CD14-positive monocyte (primary cell): ENCODE measurements at regions not wholly inside any gene's neighbourhood (a gene's known extent, or its start where the extent isn't known, plus 50 kb on each side); places are given as distances from the start of the nearest gene placed in this dataset.

Source experiments
- DNase-seq, 3 donors: peaks; one replicate each; pipeline ENCODE4 v3.0.0-alpha.2; 2011 to 2022
- H2AFZ ChIP-seq: 2 replicates; pipeline ENCODE4 v1.6.0; 2012; ENCODE audit warnings: mild to moderate bottlenecking, low read depth, low read length, inconsistent platforms; ENCODE audit not compliant: insufficient read depth, poor library complexity, severe bottlenecking
- H3K27ac ChIP-seq, 2 donors: 1 replicate in 1 of 2; 2 replicates in 1 of 2; pipeline ENCODE4 v1.5.1; 2012 to 2013; ENCODE audit warnings: low read length in 2 of 2, control low read depth in 1 of 2, inconsistent platforms in 1 of 2, low read depth in 1 of 2, mild to moderate bottlenecking in 1 of 2
- H3K27me3 ChIP-seq, 2 donors: one replicate each; pipeline versions ENCODE4 v1.6.0 to v1.6.1; 2011 to 2013; ENCODE audit warnings: low read length in 2 of 2; ENCODE audit not compliant: control insufficient read depth in 2 of 2, insufficient read depth in 2 of 2
- H3K36me3 ChIP-seq, 2 donors: replicated peaks in 1 of 2; 1 replicate in 1 of 2; 2 replicates in 1 of 2; pipeline versions ENCODE4 v1.5.1 to v1.6.1; 2012 to 2013; ENCODE audit warnings: low read length in 2 of 2, control low read depth in 1 of 2, inconsistent platforms in 1 of 2, mild to moderate bottlenecking in 1 of 2; ENCODE audit not compliant: insufficient read depth in 2 of 2, control insufficient read depth in 1 of 2
- H3K4me1 ChIP-seq, 2 donors: 1 replicate in 1 of 2; 2 replicates in 1 of 2; pipeline versions ENCODE4 v1.5.1 to v1.6.1; 2012 to 2013; ENCODE audit warnings: low read length in 2 of 2, control low read depth in 1 of 2, inconsistent platforms in 1 of 2, mild to moderate bottlenecking in 1 of 2, moderate library complexity in 1 of 2; ENCODE audit not compliant: insufficient read depth in 2 of 2, control insufficient read depth in 1 of 2
- H3K4me2 ChIP-seq: replicated peaks from 2 replicates; pipeline ENCODE3; 2012; ENCODE audit warnings: low read length, moderate library complexity, mild to moderate bottlenecking; ENCODE audit not compliant: poor library complexity, severe bottlenecking; ENCODE audit errors: extremely low read depth
- H3K4me3 ChIP-seq, 3 experiments: fragments of 200-600 bp in 1 of 3; sonication (generic) in 1 of 3; replicated peaks in 1 of 3; 1 replicate in 2 of 3; 2 replicates in 1 of 3; pipeline ENCODE4 v1.5.1; 2011 to 2013; ENCODE audit warnings: low read length in 3 of 3, mild to moderate bottlenecking in 3 of 3, control low read depth in 2 of 3, low read depth in 2 of 3, inconsistent platforms in 1 of 3, moderate library complexity in 1 of 3
- H3K79me2 ChIP-seq: 2 replicates; pipeline ENCODE4 v1.6.0; 2012; ENCODE audit warnings: mild to moderate bottlenecking, control low read depth, inconsistent platforms, low read length, moderate library complexity; ENCODE audit not compliant: insufficient read depth
- H3K9ac ChIP-seq: 2 replicates; pipeline ENCODE4 v1.6.0; 2017; ENCODE audit warnings: low read length, mild to moderate bottlenecking; ENCODE audit not compliant: insufficient read depth, poor library complexity, severe bottlenecking
- H3K9me3 ChIP-seq, 2 donors: replicated peaks in 1 of 2; 1 replicate in 1 of 2; 2 replicates in 1 of 2; pipeline versions ENCODE4 v1.5.1 to v1.6.1; 2012 to 2013; ENCODE audit warnings: low read length in 2 of 2, control low read depth in 1 of 2; ENCODE audit not compliant: control insufficient read depth in 1 of 2, insufficient read depth in 1 of 2
- H4K20me1 ChIP-seq: 2 replicates; pipeline ENCODE4 v1.6.0; 2012; ENCODE audit warnings: mild to moderate bottlenecking, low read length, control low read depth, moderate library complexity; ENCODE audit not compliant: insufficient read depth
- H3K27ac Mint-ChIP-seq, 7 donors: one replicate each; pipeline ENCODE4 v1.8.0; 2020; ENCODE audit warnings: mild to moderate bottlenecking in 7 of 7, mixed read lengths in 7 of 7, moderate library complexity in 6 of 7, inconsistent platforms in 2 of 7
- H3K27me3 Mint-ChIP-seq, 3 donors: one replicate each; pipeline ENCODE4 v1.8.0; 2021 to 2022; ENCODE audit warnings: low read depth in 3 of 3, mild to moderate bottlenecking in 3 of 3, mixed read lengths in 3 of 3, moderate library complexity in 3 of 3, inconsistent platforms in 1 of 3
- H3K36me3 Mint-ChIP-seq, 2 donors: one replicate each; pipeline ENCODE4 v1.8.0; 2020; ENCODE audit warnings: mixed read lengths in 2 of 2, inconsistent platforms in 1 of 2, mild to moderate bottlenecking in 1 of 2
- H3K4me1 Mint-ChIP-seq: one replicate; pipeline ENCODE4 v1.8.0; 2020; ENCODE audit warnings: mild to moderate bottlenecking, mixed read lengths
- H3K4me3 Mint-ChIP-seq, 2 donors: one replicate each; pipeline ENCODE4 v1.8.0; 2020; ENCODE audit warnings: mild to moderate bottlenecking in 2 of 2, mixed read lengths in 2 of 2, moderate library complexity in 1 of 2
- H3K9me3 Mint-ChIP-seq, 7 donors: one replicate each; pipeline ENCODE4 v1.8.0; 2020 to 2022; ENCODE audit warnings: mixed read lengths in 7 of 7, mild to moderate bottlenecking in 6 of 7, moderate library complexity in 6 of 7, inconsistent platforms in 2 of 7
- CTCF ChIP-seq: fragments of 200-600 bp; IDR thresholded peaks from one replicate; pipeline ENCODE4 v1.8.0; 2022; ENCODE audit warnings: antibody characterized with exemption, mild to moderate bottlenecking
- WGBS: methylation state at CpG from one replicate; pipeline ENCODE4 v1.1.5; 2013; ENCODE audit warnings: missing lambda C conversion rate; ENCODE audit not compliant: insufficient coverage; 5-methylcytosine and 5-hydroxymethylcytosine counted together
- intact Hi-C, 2 donors: fragments of 100-400 bp; cut with micrococcal nuclease; formaldehyde crosslinking; loops; one replicate each; pipeline versions ENCODE4 v1.15.0 to v1.15.1; 2023

- no peak overlapping the region for H3K27ac ChIP-seq
- WGBS = no CpG with 5 or more reads among the region's 2 CpGs
- H3K4me2 ChIP-seq = no peak overlapping the region
- Mint-ChIP-seq H3K27ac (no peak overlapping the region), H3K36me3 (no peaks in the 10 kb centered on the region), H3K4me3 (no peak overlapping the region), H3K9me3 (peaks cover 0 to 20% (median 7%) of the 10 kb centered on the region in 7 donors), H3K4me1 (no peaks in the 10 kb centered on the region), H3K27me3 (peaks cover 0 to 2% (median 0%) of the 10 kb centered on the region in 3 donors)
- intact Hi-C loops = no loop called here
- no peak for DNase-seq
- H3K27me3 ChIP-seq = no peaks in the 10 kb centered on the region
- H3K79me2 ChIP-seq = no peaks in the 10 kb centered on the region
- no peak for TF ChIP-seq CTCF
- no peak overlapping the region for H3K9ac ChIP-seq
- no peaks in the 10 kb centered on the region for H3K36me3 ChIP-seq
- H2AFZ ChIP-seq = no peak overlapping the region
- no peaks in the 10 kb centered on the region for H4K20me1 ChIP-seq
- H3K4me1 ChIP-seq = no peaks in the 10 kb centered on the region
- no peak overlapping the region for H3K4me3 ChIP-seq
- peaks cover 4 to 7% of the 10 kb centered on the region in 2 donors for H3K9me3 ChIP-seq
These were observed 411.7 kb downstream of the GALC start for GRCh38 chr14:87581298-87581697.

GRCh38 chr14:87579036-87579435 lies 413.9 kb downstream of the GALC start:
- 60% methylated on average over 1 of the region's 2 CpGs for WGBS
- H3K36me3 Mint-ChIP-seq = no peaks in the 10 kb centered on the region
- no peaks in the 10 kb centered on the region for H3K4me1 ChIP-seq

More at GRCh38 chr14:87579036-87579435, 413.9 kb downstream of the GALC start:
- Mint-ChIP-seq H3K4me1 (no peaks in the 10 kb centered on the region), H3K4me3 (no peak overlapping the region), H3K9me3 (peaks cover 0 to 26% (median 14%) of the 10 kb centered on the region in 7 donors), H3K27ac (no peak overlapping the region), H3K27me3 (peaks cover 0 to 2% (median 0%) of the 10 kb centered on the region in 3 donors)
- Histone ChIP-seq H3K27me3 (no peaks in the 10 kb centered on the region), H3K79me2 (no peaks in the 10 kb centered on the region), H3K36me3 (no peaks in the 10 kb centered on the region), H2AFZ (no peak overlapping the region), H4K20me1 (no peaks in the 10 kb centered on the region), H3K4me3 (no peak overlapping the region), H3K9ac (no peak overlapping the region), H3K4me2 (no peak overlapping the region), H3K9me3 (peaks cover 6 to 7% of the 10 kb centered on the region in 2 donors), H3K27ac (no peak overlapping the region)
- TF ChIP-seq CTCF = no peak
- intact Hi-C loops = no loop called here
- DNase-seq = no peak
